Fibroblast of lung (primary cell): ENCODE measurements at regions not wholly inside any gene's neighbourhood (a gene's known extent, or its start where the extent isn't known, plus 50 kb on each side); places are given as distances from the start of the nearest gene placed in this dataset.
"Not testable (repeated sequence)": the region's sequence is repeated elsewhere in the genome, so short reads cannot be mapped to it uniquely, and the experiment has no call there.

Source experiments
- DNase-seq, 2 donors: peaks; one replicate each; pipeline versions ENCODE4 v3.0.0 to v3.0.0-alpha.2; 2010; ENCODE audit warnings: low read depth in 2 of 2
- H2AFZ ChIP-seq: 2 replicates; pipeline ENCODE4 v1.5.1; 2012; ENCODE audit warnings: low read length, control low read depth, inconsistent platforms
- H3K27ac ChIP-seq: 2 replicates; pipeline ENCODE4 v1.5.1; 2011; ENCODE audit warnings: low read length, control low read depth; ENCODE audit not compliant: insufficient read depth
- H3K27me3 ChIP-seq: 2 replicates; pipeline ENCODE4 v1.5.1; 2011; ENCODE audit warnings: mild to moderate bottlenecking, low read length; ENCODE audit not compliant: control insufficient read depth, insufficient read depth
- H3K36me3 ChIP-seq: 2 replicates; pipeline ENCODE4 v1.5.1; 2011; ENCODE audit warnings: low read length; ENCODE audit not compliant: control insufficient read depth, insufficient read depth
- H3K4me1 ChIP-seq: 2 replicates; pipeline ENCODE4 v1.5.1; 2011; ENCODE audit warnings: low read length; ENCODE audit not compliant: control insufficient read depth, insufficient read depth; ENCODE audit errors: extremely low read depth
- H3K4me2 ChIP-seq: 2 replicates; pipeline ENCODE4 v1.5.1; 2011; ENCODE audit warnings: low read length, control low read depth; ENCODE audit not compliant: insufficient read depth; ENCODE audit errors: extremely low read depth
- H3K4me3 ChIP-seq, 4 experiments: fragments of 200-600 bp in 1 of 4; sonication (generic) in 1 of 4; replicated peaks in 1 of 4; 2 replicates each; pipeline ENCODE4 v1.5.1; 2011 to 2016; ENCODE audit warnings: low read length in 4 of 4, low read depth in 3 of 4, mild to moderate bottlenecking in 3 of 4, control low read depth in 2 of 4, inconsistent platforms in 1 of 4, mixed read lengths in 1 of 4; ENCODE audit not compliant: insufficient read depth in 1 of 4; ENCODE audit errors: control extremely low read depth in 1 of 4
- H3K79me2 ChIP-seq: 2 replicates; pipeline ENCODE4 v1.5.1; 2012; ENCODE audit warnings: mild to moderate bottlenecking, low read length, inconsistent platforms; ENCODE audit not compliant: control insufficient read depth, insufficient read depth
- H3K9ac ChIP-seq: 2 replicates; pipeline ENCODE4 v1.5.1; 2011; ENCODE audit warnings: mild to moderate bottlenecking, low read length, control low read depth; ENCODE audit not compliant: insufficient read depth
- H3K9me3 ChIP-seq: 2 replicates; pipeline ENCODE4 v1.5.1; 2012; ENCODE audit warnings: low read depth, low read length; ENCODE audit not compliant: control insufficient read depth, insufficient read depth
- H4K20me1 ChIP-seq: 2 replicates; pipeline ENCODE4 v1.5.1; 2011; ENCODE audit warnings: low read length; ENCODE audit not compliant: control insufficient read depth, insufficient read depth; ENCODE audit errors: extremely low read depth

DNA sequence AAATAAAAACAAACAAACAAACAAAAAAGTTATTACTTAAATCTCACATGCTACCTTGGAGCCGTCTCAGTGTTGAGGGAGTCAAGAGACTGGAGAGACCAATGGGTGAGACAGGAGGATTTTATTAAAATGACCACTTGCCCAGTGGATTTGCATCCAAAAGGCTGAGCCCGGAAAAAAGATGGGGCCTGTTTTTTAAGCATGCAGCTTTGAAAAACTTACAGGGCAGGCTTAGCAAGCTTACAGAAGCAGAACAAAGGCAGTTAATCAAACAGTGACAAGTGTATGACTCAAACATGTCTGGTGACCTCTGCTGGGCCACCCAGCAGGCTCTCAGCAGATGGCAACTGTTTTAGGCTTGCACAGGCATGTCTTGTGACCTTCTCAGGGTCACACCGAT is 82.5 kb downstream of the POTEH start:
- not testable (repeated sequence) for H2AFZ ChIP-seq, H3K9me3 ChIP-seq, H3K79me2 ChIP-seq, H3K9ac ChIP-seq, H4K20me1 ChIP-seq, H3K27me3 ChIP-seq, H3K4me2 ChIP-seq, H3K4me1 ChIP-seq, DNase-seq, H3K36me3 ChIP-seq, H3K27ac ChIP-seq, H3K4me3 ChIP-seq

DNA sequence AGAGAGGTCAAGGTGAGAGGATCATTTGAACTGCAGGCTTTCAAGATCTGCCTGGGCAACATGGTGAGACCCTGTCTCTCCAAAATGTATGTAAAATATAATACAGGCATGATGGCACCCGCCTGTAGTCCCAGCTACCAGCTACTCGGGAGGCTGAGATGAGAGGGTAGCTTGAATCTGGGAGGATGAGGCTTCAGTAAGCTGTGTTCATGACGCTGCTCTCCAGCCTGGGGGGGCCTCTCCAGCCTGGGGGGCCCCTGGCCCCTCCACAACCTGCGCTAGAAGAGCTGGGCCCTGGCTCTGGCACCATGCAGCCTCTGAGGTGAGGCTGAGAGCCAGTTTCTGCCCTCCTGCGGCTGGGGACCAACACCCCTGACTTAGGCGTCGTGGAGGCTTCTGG is 85.3 kb downstream of the POTEH start:
- not testable (repeated sequence) for H3K27me3 ChIP-seq, H3K4me2 ChIP-seq, DNase-seq

DNA sequence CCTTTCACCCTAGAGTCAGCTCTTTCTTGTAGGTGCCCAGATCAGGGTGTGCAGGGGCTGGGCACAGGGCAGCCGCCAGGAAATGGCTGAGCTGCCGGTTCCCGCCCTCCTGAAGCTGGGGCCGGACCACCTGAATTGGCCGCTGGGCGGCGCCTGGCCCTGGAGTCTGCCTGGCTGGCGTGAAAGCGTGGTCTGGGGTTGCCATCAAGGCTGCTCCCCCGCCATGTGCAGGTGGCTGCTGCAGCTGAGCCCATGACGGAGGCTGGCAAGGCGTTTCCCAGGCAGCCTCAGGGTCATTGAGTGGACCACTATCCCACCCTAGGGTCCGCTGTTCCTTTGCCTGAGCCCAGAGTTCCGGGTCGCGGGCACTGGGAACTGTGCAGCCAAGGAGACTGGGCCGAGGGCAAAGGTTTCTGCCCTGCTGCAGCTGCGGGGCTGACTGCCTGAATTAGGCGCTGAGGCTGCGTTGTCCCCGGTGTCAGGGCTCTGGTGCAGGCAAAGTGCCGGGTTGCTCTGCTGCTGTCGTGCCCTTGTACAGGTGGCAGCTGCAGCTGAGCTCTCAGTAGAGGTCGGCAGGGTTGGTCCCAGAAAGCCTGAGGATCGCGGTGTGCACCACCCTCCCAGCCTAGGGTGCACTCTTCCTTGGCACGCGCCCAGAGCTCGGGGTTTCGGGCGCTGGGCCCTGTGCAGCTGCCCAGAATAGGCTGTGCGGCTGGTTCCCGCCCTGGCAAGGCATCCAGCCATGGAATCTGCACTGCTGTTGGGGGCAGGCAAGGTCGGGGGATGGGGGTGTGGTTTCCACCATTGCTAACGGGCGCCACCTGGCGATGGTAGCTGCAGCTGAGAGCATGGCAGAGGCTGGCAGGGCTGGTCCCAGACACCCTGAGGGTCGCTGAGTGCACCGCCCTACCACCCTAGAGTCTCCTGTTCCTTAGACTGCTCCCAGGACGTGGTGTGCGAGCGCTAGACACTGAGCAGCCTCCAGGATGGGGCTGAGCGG is 86.1 kb downstream of the POTEH start:
- not testable (repeated sequence) for DNase-seq, H3K27ac ChIP-seq, H2AFZ ChIP-seq, H3K4me1 ChIP-seq, H3K79me2 ChIP-seq, H3K27me3 ChIP-seq, H3K4me3 ChIP-seq, H3K9ac ChIP-seq, H4K20me1 ChIP-seq, H3K9me3 ChIP-seq, H3K4me2 ChIP-seq, H3K36me3 ChIP-seq

More for the DNA sequence above, 85.3 kb downstream of the POTEH start:
- H3K4me3 ChIP-seq, H3K9ac ChIP-seq, H3K27ac ChIP-seq, H4K20me1 ChIP-seq, H3K79me2 ChIP-seq, H3K9me3 ChIP-seq, H2AFZ ChIP-seq, H3K36me3 ChIP-seq, H3K4me1 ChIP-seq: not testable (repeated sequence)

DNA sequence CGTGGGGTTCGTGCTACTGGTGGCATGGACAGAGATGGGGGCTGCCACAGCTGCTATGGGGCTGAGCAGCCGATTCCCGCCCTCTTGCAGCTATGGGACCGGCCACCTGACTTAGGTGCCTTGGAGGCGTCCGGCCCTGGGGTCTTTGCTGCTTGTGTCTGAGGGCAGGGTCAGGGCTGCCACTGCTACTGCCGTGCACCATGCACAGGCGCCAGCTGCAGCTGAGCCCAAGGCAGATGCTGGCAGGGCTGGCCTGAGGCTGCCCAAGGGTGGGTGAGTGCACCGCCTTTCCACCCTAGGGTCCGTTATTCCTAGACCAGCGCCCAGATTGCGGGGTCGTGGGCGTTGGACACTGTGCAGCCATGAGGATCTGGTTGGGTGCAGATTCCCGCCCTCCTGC is 86.9 kb downstream of the POTEH start:
- H3K4me2 ChIP-seq, H3K4me3 ChIP-seq, H4K20me1 ChIP-seq, H3K4me1 ChIP-seq, H2AFZ ChIP-seq, H3K36me3 ChIP-seq, DNase-seq, H3K9me3 ChIP-seq, H3K27me3 ChIP-seq, H3K79me2 ChIP-seq, H3K27ac ChIP-seq, H3K9ac ChIP-seq: not testable (repeated sequence)

DNA sequence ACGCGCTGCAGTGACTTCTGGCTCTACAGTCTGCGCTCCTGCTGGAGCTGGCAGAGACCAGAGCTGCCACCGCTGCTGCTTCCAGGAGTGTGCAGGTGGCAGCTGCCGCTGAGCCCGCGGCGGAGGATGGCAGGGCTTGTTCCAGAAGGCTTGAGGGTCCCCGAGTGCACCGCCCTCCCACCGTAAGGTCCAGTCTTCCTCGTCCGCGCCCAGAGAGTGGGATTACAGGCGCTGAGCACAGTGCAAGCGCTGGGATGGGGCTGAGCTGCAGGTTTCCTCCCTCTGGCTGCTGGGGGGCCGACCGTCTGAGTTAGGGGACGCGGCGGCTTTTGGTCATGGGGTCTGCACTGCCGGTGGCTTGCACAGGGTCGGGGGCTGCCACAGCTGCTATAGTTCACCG is 87.3 kb downstream of the POTEH start:
- not testable (repeated sequence) for H3K27ac ChIP-seq, H3K36me3 ChIP-seq, H2AFZ ChIP-seq, H3K4me2 ChIP-seq, H3K79me2 ChIP-seq, H4K20me1 ChIP-seq, H3K9me3 ChIP-seq, H3K4me3 ChIP-seq, DNase-seq, H3K27me3 ChIP-seq, H3K9ac ChIP-seq, H3K4me1 ChIP-seq

DNA sequence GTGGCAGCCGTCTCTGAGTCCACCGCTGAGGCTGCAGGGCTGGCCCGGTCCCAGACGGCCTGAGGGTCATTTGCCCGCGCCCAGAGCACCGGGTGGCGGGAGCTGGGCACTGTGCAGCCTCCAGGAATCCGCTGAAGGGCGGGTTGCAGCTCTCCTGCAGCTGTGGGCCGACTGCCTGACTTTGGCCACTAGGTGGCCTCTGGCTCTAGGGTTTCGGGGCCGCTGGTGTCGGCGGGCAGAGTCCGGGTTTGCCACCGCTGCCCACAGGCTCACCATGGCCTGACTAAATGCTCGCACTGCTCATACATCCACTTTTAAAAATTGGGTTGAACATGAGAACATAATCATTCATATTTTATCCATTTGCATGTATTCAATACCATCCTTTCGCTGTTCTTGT is 87.7 kb downstream of the POTEH start:
- not testable (repeated sequence) for H3K79me2 ChIP-seq, DNase-seq, H3K27ac ChIP-seq, H3K9ac ChIP-seq, H3K36me3 ChIP-seq, H4K20me1 ChIP-seq, H3K4me2 ChIP-seq, H3K27me3 ChIP-seq, H3K4me1 ChIP-seq, H3K4me3 ChIP-seq, H3K9me3 ChIP-seq, H2AFZ ChIP-seq

DNA sequence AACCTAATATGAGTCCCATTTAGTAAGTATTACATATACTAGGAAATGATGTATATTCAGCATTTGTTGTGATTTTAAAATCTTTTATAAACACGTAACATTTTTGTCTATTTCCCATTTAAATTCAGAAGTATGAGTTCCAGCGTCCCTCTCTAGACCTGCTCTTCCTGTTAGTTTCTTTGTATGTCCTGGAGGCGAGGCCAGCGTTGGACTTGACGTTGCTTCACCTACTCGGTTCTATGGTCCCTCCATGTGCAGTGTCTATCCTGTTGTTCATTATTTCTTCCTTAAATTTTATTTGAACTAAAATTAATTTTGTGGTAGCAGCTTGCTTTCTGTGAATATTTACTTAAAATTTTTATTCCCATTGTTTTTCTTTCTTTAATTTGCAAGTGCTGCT is 88.5 kb downstream of the POTEH start:
- not testable (repeated sequence) for DNase-seq, H3K27me3 ChIP-seq, H3K4me1 ChIP-seq

More for the DNA sequence above, 88.5 kb downstream of the POTEH start:
- not testable (repeated sequence) for H3K27ac ChIP-seq, H3K36me3 ChIP-seq, H4K20me1 ChIP-seq, H2AFZ ChIP-seq, H3K9ac ChIP-seq, H3K4me3 ChIP-seq, H3K9me3 ChIP-seq, H3K4me2 ChIP-seq, H3K79me2 ChIP-seq
